ENCODE measurements at regions not wholly inside any gene's neighbourhood (a gene's known extent, or its start where the extent isn't known, plus 50 kb on each side); places are given as distances from the start of the nearest gene placed in this dataset.

GRCh38 chr12:24424889-24425600, 475.6 kb upstream of the SOX5 start:
- DNase-seq (no peak), ATAC-seq (ENCODE audit: low read depth) (peak; percentile 27)
- Histone ChIP-seq H3K23ac (ENCODE audit: low read depth, low read length) (no peak overlapping the region), H2BK120ac (ENCODE audit: low read depth, low read length) (0 out of 2 replicates have a peak overlapping the region, but pooled peaks have one; percentile 23), H3K27ac (ENCODE audit: insufficient read depth, low read length) (peak overlapping the region; percentile 18; the same call in 1 of the 2 replicates), H3K36me3 (ENCODE audit: control insufficient read depth, insufficient read depth, low read length) (no peaks in the 10 kb centered on the region), H2BK5ac (ENCODE audit: low read depth, low read length, poor library complexity, severe bottlenecking) (peak overlapping the region; percentile 64), H2BK20ac (ENCODE audit: low read depth, low read length) (peak overlapping the region; percentile 46; the same call in 1 of the 2 replicates), H3K4me2 (ENCODE audit: low read depth, low read length) (peak overlapping the region; percentile 14; the same call in 1 of the 2 replicates), H3K4me1 (ENCODE audit: control insufficient read depth, insufficient read depth, low read length) (peaks cover 8% of the 10 kb centered on the region), H4K5ac (ENCODE audit: low read depth, low read length) (peak overlapping the region; percentile 76; the same call in 1 of the 2 replicates), H3K9me3 (ENCODE audit: control insufficient read depth, insufficient read depth, low read length) (no peaks in the 10 kb centered on the region), H3K27me3 (ENCODE audit: control insufficient read depth, insufficient read depth, low read length) (no peaks in the 10 kb centered on the region), H3K56ac (ENCODE audit: extremely low read depth, insufficient read depth, low read length) (no peak overlapping the region), H2BK15ac (ENCODE audit: low read depth, low read length) (no peak overlapping the region), H3K4me3 (ENCODE audit: insufficient read depth, low read depth, low read length) (no peak overlapping the region), H3K14ac (replicated peaks; ENCODE audit: low read depth, low read length) (no peak overlapping the region; the same call in 1 of the 2 replicates), H2AK9ac (replicated peaks; ENCODE audit: low read depth, low read length, poor library complexity) (no peak overlapping the region), H2AFZ (replicated peaks; ENCODE audit: low read length, poor library complexity) (no peak overlapping the region), H4K8ac (ENCODE audit: low read depth in 2 of 2, low read length in 2 of 2) (0 out of 4 replicates have a peak overlapping the region, but pooled peaks of 1 of the 2 experiments have one; percentile 26), H4K91ac (ENCODE audit: insufficient read depth, low read depth, low read length) (no peak overlapping the region), H3K4ac (ENCODE audit: low read depth, low read length) (peak overlapping the region; percentile 54; the same call in 1 of the 2 replicates), H4K20me1 (ENCODE audit: insufficient read depth, low read length) (peaks cover 3% of the 10 kb centered on the region; the same call in 1 of the 2 replicates), H3K79me1 (ENCODE audit: low read depth in 1 of 2, low read length in 2 of 2) (peaks cover 15 to 17% of the 10 kb centered on the region in 2 experiments), H2AK5ac (ENCODE audit: low read depth, low read length) (no peak overlapping the region), H3K9ac (ENCODE audit: low read depth, low read length) (no peak overlapping the region), H3K18ac (ENCODE audit: low read depth, low read length) (peak overlapping the region; percentile 75; the same call in 1 of the 2 replicates), H3K9me1 (ENCODE audit: insufficient read depth, low read length) (peaks cover 3% of the 10 kb centered on the region)
- dilution Hi-C loops (cut with HindIII; ENCODE audit: low sequenced_read_pairs, unreplicated experiment): no loop called here
- 100% methylated on average over 1 of the region's 6 CpGs; no CpG with 5 or more reads in 1 of the 2 experiments for WGBS, 2 experiments (ENCODE audit: extremely low coverage in 2 of 2, insufficient read length in 1 of 2)
- BruUV-seq (replicated peaks): no TSS peak
- POLR2A ChIA-PET (ENCODE audit: unreplicated experiment): no interaction called here
- in situ Hi-C loops (cut with MboI; ENCODE audit: low sequenced_read_pairs): no loop called here
- intact Hi-C loops (cut with micrococcal nuclease): no loop called here
- CTCF ChIA-PET: no interaction called here
- no peak for TF ChIP-seq MAZ (IDR thresholded peaks at IDR 0.05; ENCODE audit: borderline replicate concordance, low read depth, low read length)
- TF ChIP-seq MXI1 (IDR thresholded peaks at IDR 0.05; ENCODE audit: borderline replicate concordance, low read depth, low read length): no peak
- no peak for TF ChIP-seq NFE2L2 (IDR thresholded peaks at IDR 0.05; ENCODE audit: low read depth, low read length)
- TF ChIP-seq CEBPB (IDR thresholded peaks at IDR 0.05; ENCODE audit: low read depth, low read length): no peak
- TF ChIP-seq CHD1 (IDR thresholded peaks at IDR 0.05; ENCODE audit: low read depth, low read length): no peak
- TF ChIP-seq FOS (IDR thresholded peaks at IDR 0.05; ENCODE audit: low read depth, low read length): no peak
- TF ChIP-seq USF2 (IDR thresholded peaks at IDR 0.05; ENCODE audit: low read depth, low read length): no peak
- no peak for TF ChIP-seq RFX5 (IDR thresholded peaks at IDR 0.05; ENCODE audit: low read depth, low read length)
- no peak for TF ChIP-seq CTCF (conservative IDR thresholded peaks at IDR 0.05; ENCODE audit: low read depth, low read length)
- no peak for TF ChIP-seq POLR2A (IDR thresholded peaks at IDR 0.05; ENCODE audit: low read depth, low read length)
- TF ChIP-seq SMC3 (IDR thresholded peaks at IDR 0.05; ENCODE audit: low read depth, low read length): no peak
- TF ChIP-seq BHLHE40 (IDR thresholded peaks at IDR 0.05; ENCODE audit: low read depth, low read length): no peak
- TF ChIP-seq MAFK (IDR thresholded peaks at IDR 0.05; ENCODE audit: low read depth, low read length): no peak
- no peak for TF ChIP-seq RCOR1 (IDR thresholded peaks at IDR 0.05; ENCODE audit: insufficient replicate concordance, low read length)
- no peak for TF ChIP-seq RAD21 (IDR thresholded peaks at IDR 0.05; ENCODE audit: low read length)

All from IMR-90 (cell line).